RWPE1 (cell line): ENCODE measurements at regions not wholly inside any gene's neighbourhood (a gene's known extent, or its start where the extent isn't known, plus 50 kb on each side); places are given as distances from the start of the nearest gene placed in this dataset.
"Not testable (repeated sequence)": the region's sequence is repeated elsewhere in the genome, so short reads cannot be mapped to it uniquely, and the experiment has no call there.

Experiments
- CTCF ChIA-PET: fragments of 350-600 bp; sonication (Branson Sonifier 250); formaldehyde crosslinking; extraction: SDS; loops from one replicate; lab custom pipeline; 2021; lab: Yijun Ruan, JAX
- POLR2A ChIA-PET: fragments of 400-600 bp; formaldehyde crosslinking; extraction: SDS; loops from one replicate; lab custom pipeline; 2020; ENCODE audit warnings: antibody characterized with exemption; ENCODE audit not compliant: low non-redundant PET; lab: Yijun Ruan, JAX
- DNase-seq: peaks from one replicate; pipeline ENCODE4 v3.0.0; 2012; ENCODE audit warnings: low spot score
- H3K27ac ChIP-seq: fragments of 450-650 bp; 2 replicates; pipeline ENCODE4 v1.5.1; 2017
- CTCF ChIP-seq: fragments of 450-650 bp; conservative IDR thresholded peaks from 2 replicates; pipeline ENCODE4 v1.5.1; 2017; ENCODE audit warnings: low read depth, mild to moderate bottlenecking

DNA sequence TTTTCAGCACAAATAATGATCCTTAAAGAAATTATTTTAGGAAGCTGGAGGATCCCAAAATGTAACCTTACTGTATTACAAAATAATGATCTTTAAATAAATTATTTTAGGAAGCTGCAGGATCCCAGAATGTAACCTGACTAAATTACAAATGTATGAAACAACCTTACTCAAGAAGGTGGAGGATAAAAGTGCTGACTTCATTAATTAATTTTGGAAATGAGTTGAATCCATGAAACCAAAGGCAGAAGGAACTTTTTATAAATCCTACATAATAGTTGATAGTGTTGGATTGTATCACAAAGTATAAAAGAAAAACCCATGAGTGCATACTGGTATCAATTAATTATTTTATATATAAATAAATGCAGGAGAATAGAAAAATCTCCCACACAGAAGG, 859.9 kb downstream of the KCNJ2 start:
- no peak for DNase-seq
- TF ChIP-seq CTCF, result no peak
- H3K27ac ChIP-seq, result no peak overlapping the region
- ChIA-PET CTCF (no interaction called here), POLR2A (no interaction called here)

DNA sequence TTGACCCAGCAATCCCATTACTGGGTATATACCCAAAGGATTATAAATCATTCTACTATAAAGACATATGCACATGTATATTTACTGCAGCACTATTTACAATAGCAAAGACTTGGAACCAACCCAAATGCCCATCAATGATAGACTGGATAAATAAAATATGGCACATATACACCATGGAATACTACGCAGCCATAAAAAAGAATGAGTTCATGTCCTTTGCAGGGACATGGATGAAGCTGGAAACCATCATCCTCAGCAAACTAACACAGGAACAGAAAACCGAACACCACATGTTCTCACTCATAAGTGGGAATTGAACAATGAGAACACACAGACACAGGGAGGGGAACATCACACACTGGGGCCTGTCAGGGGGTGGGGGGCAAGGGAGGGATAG, 862.0 kb downstream of the KCNJ2 start:
- POLR2A ChIA-PET, CTCF ChIA-PET, H3K27ac ChIP-seq, DNase-seq: not testable (repeated sequence)

DNA sequence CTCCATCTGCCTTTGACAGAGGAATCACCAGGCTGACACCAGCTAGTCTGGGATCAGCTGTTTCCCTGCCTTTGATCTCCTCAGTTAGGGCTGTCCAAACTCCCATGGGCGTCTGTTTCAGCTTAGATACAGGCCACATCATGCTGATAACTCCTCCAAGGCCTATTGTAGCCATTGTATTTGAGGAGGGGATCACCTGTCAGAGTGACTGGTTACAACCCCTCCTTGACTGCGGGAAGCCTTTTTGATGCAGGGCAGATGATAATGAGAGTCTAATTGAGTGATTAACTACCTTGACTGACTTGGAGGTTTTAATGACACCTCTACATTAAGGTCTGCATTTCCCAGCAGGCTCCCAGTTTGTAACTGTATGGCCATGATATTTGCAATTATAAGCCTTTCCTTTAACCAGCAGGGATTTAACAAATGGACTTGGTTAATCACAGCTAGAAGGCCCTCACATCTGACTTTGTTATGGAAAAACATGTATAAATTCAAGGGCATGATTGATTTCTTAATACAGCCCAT, 863.5 kb downstream of the KCNJ2 start:
- ChIA-PET POLR2A (no interaction called here), CTCF (no interaction called here)
- TF ChIP-seq CTCF, result no peak
- no peak for DNase-seq
- no peak overlapping the region for H3K27ac ChIP-seq

- DNase-seq, result no peak
- no peak overlapping the region for H3K27ac ChIP-seq
- TF ChIP-seq CTCF, result no peak
- CTCF ChIA-PET, result no interaction called here
- POLR2A ChIA-PET, result no interaction called here
Measured at GRCh38 chr17:71033336-71033735, 864.0 kb downstream of the KCNJ2 start.

DNA sequence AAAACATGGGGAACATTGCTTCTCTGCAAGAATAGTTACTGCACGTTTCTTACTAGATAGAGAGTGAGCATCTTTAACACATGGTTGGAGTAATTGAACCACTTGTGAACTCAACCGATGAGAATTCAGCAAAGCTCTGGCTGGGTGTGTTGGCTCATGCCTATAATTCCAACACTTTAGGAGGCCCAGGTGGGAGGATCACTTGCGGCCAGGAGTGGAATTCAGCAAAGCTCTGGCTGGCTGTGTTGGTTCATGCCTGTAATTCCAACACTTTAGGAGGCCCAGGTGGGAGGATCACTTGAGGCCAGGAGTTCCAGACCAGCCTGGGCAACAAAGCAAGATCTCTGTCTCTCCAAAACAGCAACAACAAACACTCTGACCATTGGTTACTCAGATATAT, 865.9 kb downstream of the KCNJ2 start:
- no peak for TF ChIP-seq CTCF
- no peak for DNase-seq
- ChIA-PET POLR2A (no interaction called here), CTCF (interaction anchor here (0.7 kb wide), 1 partner anchor 75 kb away, joined by 3 read pairs; no protein-coding TSS in a partner anchor)
- no peak overlapping the region for H3K27ac ChIP-seq

- ChIA-PET CTCF (no interaction called here), POLR2A (no interaction called here)
- no peak for TF ChIP-seq CTCF
- no peak for DNase-seq
- no peak overlapping the region for H3K27ac ChIP-seq
Measured at GRCh38 chr17:71037386-71037785, 868.1 kb downstream of the KCNJ2 start.

DNA sequence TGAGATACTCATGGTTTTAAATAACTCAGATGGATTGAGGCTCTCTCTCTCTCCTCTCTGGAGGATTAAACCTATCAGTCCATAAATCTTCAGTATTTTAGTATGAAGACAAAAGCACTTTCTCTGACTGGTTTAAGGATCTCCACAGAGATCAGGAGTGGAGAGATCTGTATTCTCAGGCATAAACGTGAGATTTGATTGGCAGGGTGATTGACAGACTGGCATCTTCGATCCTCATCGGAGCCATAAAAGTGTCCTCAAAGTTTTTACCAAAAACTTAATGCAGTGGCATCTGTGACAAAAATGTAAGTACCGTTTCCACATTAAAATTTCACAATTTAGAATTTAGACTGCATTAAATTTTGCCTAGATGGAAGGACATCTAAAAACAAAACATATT, 870.1 kb downstream of the KCNJ2 start:
- TF ChIP-seq CTCF, result no peak
- POLR2A ChIA-PET, result no interaction called here

More for the DNA sequence above, 870.1 kb downstream of the KCNJ2 start:
- DNase-seq, result no peak
- CTCF ChIA-PET, result no interaction called here
- no peak overlapping the region for H3K27ac ChIP-seq
